CD4-positive, alpha-beta T cell treated with Interleukin-21 for 1 hour (primary cell): ENCODE measurements at regions not wholly inside any gene's neighbourhood (a gene's known extent, or its start where the extent isn't known, plus 50 kb on each side); places are given as distances from the start of the nearest gene placed in this dataset.

Experiments
- DNase-seq: peaks from one replicate; pipeline ENCODE4 v3.0.0-alpha.2; 2020

DNA sequence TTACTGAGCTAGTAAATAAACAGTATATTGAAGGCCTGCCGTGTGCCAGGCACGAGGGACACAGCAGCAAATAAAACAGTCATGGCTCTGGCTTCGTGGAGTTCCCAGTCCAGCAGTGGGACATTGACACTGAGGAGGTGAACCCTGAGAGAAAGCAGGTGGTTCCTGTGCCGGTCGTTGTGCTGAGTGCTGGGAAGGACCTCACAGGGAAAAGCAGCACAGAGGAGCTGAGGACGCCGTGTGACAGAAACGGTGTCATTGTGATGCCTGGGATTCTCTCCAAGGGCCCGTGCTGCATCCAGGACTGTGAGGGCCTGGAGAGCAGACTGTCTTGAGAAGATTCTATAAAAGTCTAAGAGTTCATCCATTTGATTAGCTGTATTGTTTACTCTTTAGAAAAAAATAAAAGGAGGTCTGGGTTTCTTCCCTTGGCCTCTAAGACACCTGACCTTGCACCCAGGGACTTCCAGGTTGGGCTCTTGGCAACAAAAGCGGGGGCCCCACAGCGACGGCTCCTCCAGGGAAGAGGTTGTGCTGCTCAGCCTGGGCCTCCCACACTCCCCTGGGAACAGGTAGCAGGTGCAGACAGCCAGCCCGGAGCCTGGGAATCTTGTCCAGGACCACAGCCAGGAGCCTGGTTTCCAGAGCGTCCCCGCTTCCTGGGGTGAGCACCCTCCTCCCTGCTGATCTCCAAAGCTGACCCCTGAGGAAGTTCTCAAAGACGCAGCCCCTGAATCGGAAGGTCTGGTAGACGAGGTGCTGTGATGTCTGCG lies 251.2 kb upstream of the PMEPA1 start:
- no peak for DNase-seq

- DNase-seq: no peak
Measured at GRCh38 chr20:57959589-57959988, 249.8 kb upstream of the PMEPA1 start.

DNA sequence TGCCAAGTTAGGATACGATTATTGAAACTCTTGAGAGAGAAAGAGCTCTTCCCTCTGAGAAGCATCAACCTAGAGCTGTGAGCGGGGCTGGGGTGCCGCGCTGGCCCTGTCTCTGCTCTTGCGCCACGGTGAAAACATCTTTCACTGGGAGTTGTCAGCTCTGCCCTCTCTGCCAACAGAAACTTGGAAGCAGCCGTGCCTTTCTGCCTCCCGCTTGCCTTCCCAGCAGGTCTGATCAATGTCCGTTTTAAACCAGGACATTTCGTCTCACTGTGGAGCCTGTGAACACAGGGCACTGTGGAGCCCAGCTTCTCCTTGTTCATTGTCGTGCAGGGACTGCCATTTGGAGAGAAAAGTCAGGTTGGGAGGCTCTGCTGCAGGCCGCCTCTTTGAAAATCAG lies 249.2 kb upstream of the PMEPA1 start:
- DNase-seq: no peak

- no peak for DNase-seq
Measured at GRCh38 chr20:57958050-57958420, 248.2 kb upstream of the PMEPA1 start.

DNA sequence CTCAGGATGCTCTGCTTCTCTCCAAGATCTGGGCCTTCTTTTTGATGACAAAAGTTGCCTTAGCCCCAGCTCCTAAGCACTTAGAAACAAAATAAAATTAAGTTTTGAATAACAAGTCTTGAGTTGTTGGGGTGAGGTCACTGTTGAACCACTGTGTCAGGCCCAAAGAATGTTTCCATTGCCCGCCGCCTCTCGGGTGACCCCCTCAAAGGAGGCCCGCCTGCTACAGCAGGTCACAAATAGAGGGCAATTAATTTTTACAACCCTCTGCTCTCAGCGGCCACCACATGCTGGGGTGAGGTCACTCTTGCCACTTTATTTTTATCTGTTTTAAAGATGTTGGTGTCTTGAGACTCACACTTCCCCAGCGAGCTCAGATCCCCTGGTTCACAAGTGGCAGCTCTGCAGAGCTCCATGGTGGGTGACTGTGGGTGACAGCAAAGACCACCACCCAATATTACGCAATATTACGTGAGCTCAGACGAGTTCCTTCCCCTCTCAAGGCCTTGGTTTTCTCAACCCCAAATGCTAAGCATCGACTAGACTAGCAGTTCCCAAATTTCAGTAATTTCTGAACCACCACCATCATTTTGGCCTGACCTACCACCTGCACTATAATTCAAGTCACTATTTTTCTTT lies 247.7 kb upstream of the PMEPA1 start:
- DNase-seq: no peak

DNA sequence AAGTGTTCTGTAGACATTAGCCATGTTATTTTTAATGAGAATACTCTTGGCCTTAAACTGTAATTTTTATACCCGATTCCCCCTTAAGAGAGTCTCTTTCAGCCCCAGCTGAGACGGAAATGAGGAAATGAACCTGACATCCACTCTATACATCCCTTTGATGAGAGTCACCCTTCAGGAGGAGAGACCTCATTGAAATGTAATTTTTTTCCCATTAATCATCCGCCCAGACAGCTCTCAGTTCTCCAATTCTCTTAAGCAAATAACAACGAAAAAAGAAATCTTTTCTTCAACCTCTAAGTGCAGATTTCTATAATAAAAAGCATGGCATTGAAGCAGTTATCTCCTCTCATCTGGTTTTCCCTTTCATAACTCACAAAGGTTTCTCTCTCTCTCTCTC lies 243.8 kb upstream of the PMEPA1 start:
- no peak for DNase-seq

DNA sequence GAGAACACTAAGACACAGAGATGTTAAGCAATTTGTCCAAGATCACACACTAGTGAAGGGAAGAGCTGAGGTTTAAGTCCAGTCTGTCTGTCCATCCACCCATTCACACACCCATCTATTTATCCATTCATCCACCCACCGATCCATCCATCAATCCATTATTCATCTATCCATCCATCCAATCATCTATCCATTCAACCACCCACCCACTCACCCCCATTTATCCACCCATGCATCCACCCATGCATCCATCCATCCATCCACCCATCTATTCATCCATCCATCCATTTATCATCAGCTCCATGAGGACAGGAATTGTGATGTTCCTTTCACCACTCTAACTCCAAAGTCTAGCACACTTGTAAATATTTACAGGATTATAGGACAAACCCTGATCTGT lies 242.3 kb upstream of the PMEPA1 start:
- no peak for DNase-seq

GRCh38 chr20:57951549-57951948 lies 241.7 kb upstream of the PMEPA1 start:
- DNase-seq: no peak

DNA sequence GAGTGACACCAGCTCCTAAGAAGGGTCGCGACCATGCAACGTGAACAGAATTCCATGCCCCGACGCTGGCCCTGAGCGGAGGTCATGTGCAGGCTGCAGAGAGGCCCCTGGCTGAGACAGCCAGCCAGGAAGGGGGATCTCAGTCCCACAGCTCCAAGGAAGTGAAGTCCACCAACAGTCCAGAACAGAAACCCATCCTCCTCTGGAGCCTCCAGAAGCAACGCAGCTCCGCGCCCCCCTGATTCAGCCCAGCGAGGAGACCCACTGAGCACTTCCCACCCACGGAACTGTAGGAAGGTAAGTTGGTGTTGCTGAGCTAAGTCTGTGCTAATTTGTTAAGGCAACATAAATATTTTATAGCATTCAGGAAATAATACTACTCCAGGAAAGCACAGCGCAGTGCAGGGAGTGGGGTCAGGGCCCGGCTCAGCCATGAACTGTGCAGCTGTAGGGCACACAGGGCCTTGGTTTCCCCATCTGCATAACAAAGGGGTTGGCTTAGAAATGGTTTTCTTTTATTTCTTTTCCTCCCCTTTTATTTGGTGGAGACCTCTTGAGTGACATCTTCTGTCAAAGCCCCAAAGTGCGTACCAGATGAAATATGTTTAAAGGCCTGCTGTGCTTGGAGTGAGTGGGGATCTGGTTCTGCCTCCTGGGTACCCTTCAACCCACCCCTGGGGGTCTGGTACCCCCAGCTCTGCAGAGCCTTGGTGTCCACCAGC lies 241.1 kb upstream of the PMEPA1 start:
- DNase-seq: no peak

DNA sequence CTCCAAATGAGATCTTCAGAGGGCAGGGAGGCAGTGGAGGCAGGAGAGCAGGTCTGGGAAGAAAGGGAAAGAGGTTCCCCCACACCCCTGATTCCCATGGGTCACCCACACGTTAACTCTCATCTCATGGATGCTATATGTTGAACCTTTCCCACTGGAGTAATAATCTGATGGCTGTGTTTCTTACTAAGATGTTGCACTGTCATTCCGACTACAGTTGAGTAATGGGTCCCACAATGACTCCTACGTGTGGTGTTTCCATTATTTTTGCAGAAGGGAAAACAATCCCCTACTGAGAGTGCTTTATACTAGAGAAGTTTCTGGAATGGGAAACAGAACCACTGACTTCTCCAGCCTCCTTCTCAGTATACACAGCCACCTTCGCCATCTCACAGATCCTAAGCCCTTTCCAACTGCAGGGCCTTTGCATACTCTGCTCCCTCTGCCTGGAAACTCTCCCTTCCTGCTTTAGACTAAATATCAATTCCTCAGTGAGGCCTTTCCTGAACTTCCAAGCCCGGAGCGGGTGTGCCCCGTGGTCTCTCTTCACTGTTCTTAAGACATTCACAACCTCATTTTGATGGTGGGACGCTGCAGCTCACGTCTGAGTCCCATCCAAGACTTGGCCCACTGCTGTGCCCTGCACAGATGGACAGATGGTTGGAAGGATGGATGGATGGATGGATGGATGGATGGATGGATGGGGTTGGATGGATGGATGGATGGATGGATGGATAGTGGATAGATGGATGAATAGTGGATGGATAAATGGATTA lies 238.6 kb upstream of the PMEPA1 start:
- DNase-seq: no peak

- DNase-seq: no peak
Measured at GRCh38 chr20:57947421-57948179, 237.8 kb upstream of the PMEPA1 start.

DNA sequence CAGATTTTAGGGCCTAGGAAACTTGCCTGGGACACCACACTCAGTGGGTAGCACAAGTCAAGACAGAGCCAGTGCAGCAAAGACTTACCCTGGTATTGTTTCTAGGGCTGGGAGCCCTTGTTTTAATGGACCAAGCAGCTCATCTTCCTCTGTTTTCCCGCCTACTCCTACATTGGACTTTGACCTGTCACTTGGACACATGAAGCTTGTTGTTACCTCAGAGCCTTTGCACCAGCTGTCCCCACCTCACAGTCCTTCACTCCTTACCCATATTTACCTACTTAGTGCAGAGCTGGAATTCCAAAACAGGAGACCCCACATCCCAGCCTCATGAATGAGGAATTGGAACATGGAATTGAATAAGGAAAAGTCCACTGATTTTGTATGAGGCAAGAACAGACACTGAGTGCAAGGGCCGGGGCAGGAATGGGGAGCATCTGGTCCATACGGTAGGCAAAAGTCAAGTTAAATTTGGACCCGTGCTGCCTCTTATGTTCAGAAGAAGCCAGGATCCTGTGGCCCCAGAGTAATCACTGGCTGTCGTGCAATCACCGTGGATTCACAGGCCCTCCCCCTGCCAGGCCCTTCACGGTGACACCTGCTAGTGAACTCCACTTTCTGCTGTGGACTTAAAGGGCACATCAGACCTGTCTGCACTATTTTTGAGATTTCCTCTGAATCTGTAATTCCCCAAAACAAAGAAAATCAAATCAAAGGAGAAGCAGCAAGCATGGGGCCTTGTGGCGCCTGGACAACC lies 236.9 kb upstream of the PMEPA1 start:
- no peak for DNase-seq

DNA sequence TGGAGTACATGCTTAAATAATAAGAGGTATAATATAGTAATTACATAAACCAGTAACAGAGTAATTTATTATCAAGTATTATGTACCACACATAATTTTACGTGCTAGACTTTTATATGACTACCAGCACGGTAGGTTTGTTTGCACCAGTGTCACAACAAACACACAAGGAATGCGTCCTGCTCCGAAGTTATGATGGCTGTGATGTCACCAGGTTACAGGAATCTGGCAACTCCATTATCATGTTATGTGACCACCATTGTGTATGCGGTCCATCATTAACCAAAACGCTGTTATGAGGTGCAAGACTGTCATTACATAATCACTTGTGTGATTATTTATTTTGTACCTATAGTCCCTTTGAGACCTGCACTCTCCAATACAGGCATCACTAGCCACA lies 235.2 kb upstream of the PMEPA1 start:
- DNase-seq: no peak

DNA sequence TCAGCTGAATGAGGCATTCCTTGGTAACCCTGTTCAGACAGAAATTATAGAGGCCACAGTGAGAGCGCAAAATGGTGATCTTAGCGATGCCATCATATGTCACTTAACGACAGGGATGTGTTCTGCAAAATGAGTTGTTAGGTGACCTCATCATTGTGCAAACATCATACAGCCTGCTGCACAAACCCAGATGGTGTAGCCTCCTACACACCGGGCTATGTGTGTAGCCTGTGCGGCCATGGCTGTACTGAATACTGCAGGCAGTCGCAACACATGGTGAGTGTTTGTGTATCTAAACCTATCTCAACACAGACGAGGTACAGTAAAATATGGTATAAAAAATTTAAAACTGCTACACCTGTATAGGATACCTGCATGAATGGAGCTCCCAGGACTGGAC lies 234.1 kb upstream of the PMEPA1 start:
- DNase-seq: no peak

DNA sequence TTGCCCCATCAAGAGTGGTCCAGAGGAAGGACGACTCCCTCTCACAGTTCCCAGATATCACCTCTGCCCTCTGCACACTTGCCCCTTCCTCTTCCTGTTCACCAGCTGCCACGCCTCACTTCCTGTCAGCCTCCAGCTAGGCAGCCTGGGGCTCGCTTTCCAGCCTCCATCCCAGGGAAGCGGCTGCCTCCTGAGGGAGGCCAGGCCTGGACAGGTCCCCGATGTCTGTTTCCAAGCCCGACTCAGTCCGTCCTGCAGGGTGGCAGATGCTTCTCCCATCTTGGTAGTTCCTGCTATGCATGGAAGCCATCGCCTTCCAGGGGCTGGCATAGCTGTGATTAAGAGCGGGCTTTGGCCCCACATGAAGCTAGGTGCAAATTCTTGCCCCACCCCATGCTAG lies 233.5 kb upstream of the PMEPA1 start:
- no peak for DNase-seq

GRCh38 chr20:57941604-57942381 lies 232.0 kb upstream of the PMEPA1 start:
- DNase-seq: no peak

DNA sequence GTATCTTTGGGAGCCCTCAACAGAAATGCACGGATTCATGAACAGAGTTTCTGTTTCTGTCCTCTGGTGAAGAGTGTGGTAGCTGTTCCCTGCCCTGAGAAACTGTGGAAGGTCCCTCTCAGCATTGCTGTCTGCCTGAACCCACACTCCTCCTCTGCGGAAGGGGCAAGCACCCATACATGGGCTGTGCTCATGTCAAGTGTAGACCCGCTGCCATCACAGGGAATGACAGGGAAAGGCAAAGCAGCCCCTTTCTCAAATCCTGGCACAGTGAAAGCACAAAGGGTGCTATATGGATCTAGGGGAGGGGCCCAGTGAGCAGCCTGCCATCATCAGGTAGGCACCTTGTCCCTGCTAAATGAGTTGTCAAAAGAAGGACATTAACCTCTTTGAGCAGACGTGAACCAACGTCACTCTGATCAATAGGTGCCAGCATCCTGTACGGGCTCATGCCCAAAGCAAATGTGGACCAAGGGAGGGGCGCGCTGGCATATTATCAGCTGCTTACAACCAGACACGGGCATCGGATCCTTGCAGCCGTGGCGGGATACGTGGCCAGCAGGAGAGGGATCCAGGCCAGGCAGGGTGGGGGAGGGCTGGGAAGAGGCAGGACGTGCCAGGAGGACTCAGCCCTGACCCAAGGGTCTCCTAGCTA lies 231.2 kb upstream of the PMEPA1 start:
- no peak for DNase-seq

GRCh38 chr20:57940376-57940775 lies 230.6 kb upstream of the PMEPA1 start:
- no peak for DNase-seq

- no peak for DNase-seq
Measured at GRCh38 chr20:57939499-57939898, 229.7 kb upstream of the PMEPA1 start.
